HCT116 (cell line): ENCODE measurements at regions not wholly inside any gene's neighbourhood (a gene's known extent, or its start where the extent isn't known, plus 50 kb on each side); places are given as distances from the start of the nearest gene placed in this dataset.

Source experiments
- CEBPB ChIP-seq: IDR thresholded peaks from 2 replicates; pipeline ENCODE4 v1.6.1; 2012; ENCODE audit warnings: low read depth
- EZH2phosphoT487 ChIP-seq: fragments of 200-600 bp; IDR thresholded peaks from 2 replicates; pipeline ENCODE4 v1.6.1; 2018; ENCODE audit warnings: antibody characterized with exemption, borderline replicate concordance
- FOSL1 ChIP-seq: IDR thresholded peaks from 2 replicates; pipeline ENCODE4 v1.6.1; 2012; ENCODE audit warnings: low read depth
- POLR2A ChIP-seq: IDR thresholded peaks from 2 replicates; pipeline ENCODE4 v1.7.0; 2011; ENCODE audit warnings: borderline replicate concordance; ENCODE audit not compliant: insufficient read depth, insufficient read length; ENCODE audit errors: extremely low read depth
- POLR2AphosphoS5 ChIP-seq: IDR thresholded peaks from 2 replicates; pipeline ENCODE4 v1.6.1; 2011; ENCODE audit warnings: mild to moderate bottlenecking, low read depth, low read length, moderate library complexity
- RAD21 ChIP-seq: IDR thresholded peaks from 2 replicates; pipeline ENCODE4 v1.6.1; 2012; ENCODE audit warnings: low read depth, mild to moderate bottlenecking
- SP1 ChIP-seq: IDR thresholded peaks from 2 replicates; pipeline ENCODE4 v1.6.1; 2012; ENCODE audit warnings: low read depth
- YY1 ChIP-seq: IDR thresholded peaks from 2 replicates; pipeline ENCODE4 v1.6.1; 2011; ENCODE audit warnings: low read length, low read depth, moderate library complexity, mild to moderate bottlenecking; ENCODE audit not compliant: insufficient replicate concordance; ENCODE audit errors: extremely low read depth
- ZFX ChIP-seq: fragments of 450-650 bp; IDR thresholded peaks from 2 replicates; pipeline ENCODE4 v1.6.1; 2017
- ZNF274 ChIP-seq: fragments of 200-500 bp; sonication (Bioruptor generic); IDR thresholded peaks from 2 replicates; pipeline ENCODE4 v1.6.1; 2014; ENCODE audit warnings: mild to moderate bottlenecking, low read depth, low read length, inconsistent platforms
- TF ChIP-seq, protein P1 (sequence below), 3 experiments: fragments of 200-600 bp in 1 of 3; sonication (generic) in 1 of 3; IDR thresholded peaks in 2 of 3; conservative IDR thresholded peaks in 1 of 3; 2 replicates each; pipeline ENCODE4 v1.5.1; 2012 to 2017; ENCODE audit warnings: low read depth in 2 of 3, low read length in 2 of 3, antibody characterized with exemption in 1 of 3, borderline replicate concordance in 1 of 3, control low read depth in 1 of 3, mild to moderate bottlenecking in 1 of 3, mixed read lengths in 1 of 3, mixed run types in 1 of 3, moderate library complexity in 1 of 3; ENCODE audit not compliant: insufficient read depth in 1 of 3
- TF ChIP-seq, protein P2 (sequence below): IDR thresholded peaks from 2 replicates; pipeline ENCODE4 v1.6.1; 2011; ENCODE audit warnings: mild to moderate bottlenecking, low read length, moderate library complexity; ENCODE audit not compliant: insufficient replicate concordance; ENCODE audit errors: extremely low read depth
- TF ChIP-seq, protein P3 (sequence below): IDR thresholded peaks from 2 replicates; pipeline ENCODE4 v1.6.1; 2012
- TF ChIP-seq, protein P4 (sequence below): IDR thresholded peaks from 2 replicates; pipeline ENCODE4 v1.6.1; 2012; ENCODE audit warnings: low read depth

DNA sequence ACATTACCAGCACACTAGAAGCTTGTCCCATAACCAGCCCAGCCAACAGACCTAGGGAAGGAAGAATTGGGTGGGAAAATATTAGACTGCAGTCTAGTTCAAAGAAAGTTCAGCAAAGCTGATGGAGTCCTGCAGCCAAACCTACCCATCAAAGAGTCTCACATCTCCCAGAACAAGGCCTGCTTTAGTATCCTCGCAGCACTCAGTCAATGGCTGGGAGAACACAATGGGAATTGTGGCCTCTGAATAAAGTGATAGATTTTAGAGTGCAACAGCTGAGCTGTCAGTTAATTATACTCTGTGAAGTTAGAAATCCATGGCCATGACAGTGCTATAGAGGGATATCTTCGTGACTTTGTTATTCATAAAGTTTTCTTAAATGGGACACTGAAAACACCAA, 207.2 kb upstream of the NAALADL2 start:
- TF ChIP-seq, protein P1, sequence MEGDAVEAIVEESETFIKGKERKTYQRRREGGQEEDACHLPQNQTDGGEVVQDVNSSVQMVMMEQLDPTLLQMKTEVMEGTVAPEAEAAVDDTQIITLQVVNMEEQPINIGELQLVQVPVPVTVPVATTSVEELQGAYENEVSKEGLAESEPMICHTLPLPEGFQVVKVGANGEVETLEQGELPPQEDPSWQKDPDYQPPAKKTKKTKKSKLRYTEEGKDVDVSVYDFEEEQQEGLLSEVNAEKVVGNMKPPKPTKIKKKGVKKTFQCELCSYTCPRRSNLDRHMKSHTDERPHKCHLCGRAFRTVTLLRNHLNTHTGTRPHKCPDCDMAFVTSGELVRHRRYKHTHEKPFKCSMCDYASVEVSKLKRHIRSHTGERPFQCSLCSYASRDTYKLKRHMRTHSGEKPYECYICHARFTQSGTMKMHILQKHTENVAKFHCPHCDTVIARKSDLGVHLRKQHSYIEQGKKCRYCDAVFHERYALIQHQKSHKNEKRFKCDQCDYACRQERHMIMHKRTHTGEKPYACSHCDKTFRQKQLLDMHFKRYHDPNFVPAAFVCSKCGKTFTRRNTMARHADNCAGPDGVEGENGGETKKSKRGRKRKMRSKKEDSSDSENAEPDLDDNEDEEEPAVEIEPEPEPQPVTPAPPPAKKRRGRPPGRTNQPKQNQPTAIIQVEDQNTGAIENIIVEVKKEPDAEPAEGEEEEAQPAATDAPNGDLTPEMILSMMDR (IDR thresholded peaks at IDR 0.05 in 2 of 3, conservative IDR thresholded peaks at IDR 0.05 in 1 of 3; ENCODE audit: borderline replicate concordance in 1 of 3, insufficient read depth in 1 of 3, low read depth in 2 of 3, low read length in 2 of 3) = no peak
- no peak for TF ChIP-seq CEBPB
- no peak for TF ChIP-seq POLR2AphosphoS5
- TF ChIP-seq, protein P2, sequence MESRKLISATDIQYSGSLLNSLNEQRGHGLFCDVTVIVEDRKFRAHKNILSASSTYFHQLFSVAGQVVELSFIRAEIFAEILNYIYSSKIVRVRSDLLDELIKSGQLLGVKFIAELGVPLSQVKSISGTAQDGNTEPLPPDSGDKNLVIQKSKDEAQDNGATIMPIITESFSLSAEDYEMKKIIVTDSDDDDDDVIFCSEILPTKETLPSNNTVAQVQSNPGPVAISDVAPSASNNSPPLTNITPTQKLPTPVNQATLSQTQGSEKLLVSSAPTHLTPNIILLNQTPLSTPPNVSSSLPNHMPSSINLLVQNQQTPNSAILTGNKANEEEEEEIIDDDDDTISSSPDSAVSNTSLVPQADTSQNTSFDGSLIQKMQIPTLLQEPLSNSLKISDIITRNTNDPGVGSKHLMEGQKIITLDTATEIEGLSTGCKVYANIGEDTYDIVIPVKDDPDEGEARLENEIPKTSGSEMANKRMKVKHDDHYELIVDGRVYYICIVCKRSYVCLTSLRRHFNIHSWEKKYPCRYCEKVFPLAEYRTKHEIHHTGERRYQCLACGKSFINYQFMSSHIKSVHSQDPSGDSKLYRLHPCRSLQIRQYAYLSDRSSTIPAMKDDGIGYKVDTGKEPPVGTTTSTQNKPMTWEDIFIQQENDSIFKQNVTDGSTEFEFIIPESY = no peak
- TF ChIP-seq ZNF274 = no peak
- TF ChIP-seq SP1 = no peak
- TF ChIP-seq, protein P3, sequence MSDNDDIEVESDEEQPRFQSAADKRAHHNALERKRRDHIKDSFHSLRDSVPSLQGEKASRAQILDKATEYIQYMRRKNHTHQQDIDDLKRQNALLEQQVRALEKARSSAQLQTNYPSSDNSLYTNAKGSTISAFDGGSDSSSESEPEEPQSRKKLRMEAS = no peak
- no peak for TF ChIP-seq POLR2A
- no peak for TF ChIP-seq EZH2phosphoT487
- TF ChIP-seq ZFX = no peak
- TF ChIP-seq, protein P4, sequence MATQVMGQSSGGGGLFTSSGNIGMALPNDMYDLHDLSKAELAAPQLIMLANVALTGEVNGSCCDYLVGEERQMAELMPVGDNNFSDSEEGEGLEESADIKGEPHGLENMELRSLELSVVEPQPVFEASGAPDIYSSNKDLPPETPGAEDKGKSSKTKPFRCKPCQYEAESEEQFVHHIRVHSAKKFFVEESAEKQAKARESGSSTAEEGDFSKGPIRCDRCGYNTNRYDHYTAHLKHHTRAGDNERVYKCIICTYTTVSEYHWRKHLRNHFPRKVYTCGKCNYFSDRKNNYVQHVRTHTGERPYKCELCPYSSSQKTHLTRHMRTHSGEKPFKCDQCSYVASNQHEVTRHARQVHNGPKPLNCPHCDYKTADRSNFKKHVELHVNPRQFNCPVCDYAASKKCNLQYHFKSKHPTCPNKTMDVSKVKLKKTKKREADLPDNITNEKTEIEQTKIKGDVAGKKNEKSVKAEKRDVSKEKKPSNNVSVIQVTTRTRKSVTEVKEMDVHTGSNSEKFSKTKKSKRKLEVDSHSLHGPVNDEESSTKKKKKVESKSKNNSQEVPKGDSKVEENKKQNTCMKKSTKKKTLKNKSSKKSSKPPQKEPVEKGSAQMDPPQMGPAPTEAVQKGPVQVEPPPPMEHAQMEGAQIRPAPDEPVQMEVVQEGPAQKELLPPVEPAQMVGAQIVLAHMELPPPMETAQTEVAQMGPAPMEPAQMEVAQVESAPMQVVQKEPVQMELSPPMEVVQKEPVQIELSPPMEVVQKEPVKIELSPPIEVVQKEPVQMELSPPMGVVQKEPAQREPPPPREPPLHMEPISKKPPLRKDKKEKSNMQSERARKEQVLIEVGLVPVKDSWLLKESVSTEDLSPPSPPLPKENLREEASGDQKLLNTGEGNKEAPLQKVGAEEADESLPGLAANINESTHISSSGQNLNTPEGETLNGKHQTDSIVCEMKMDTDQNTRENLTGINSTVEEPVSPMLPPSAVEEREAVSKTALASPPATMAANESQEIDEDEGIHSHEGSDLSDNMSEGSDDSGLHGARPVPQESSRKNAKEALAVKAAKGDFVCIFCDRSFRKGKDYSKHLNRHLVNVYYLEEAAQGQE = no peak
- TF ChIP-seq RAD21 = no peak
- no peak for TF ChIP-seq YY1
- no peak for TF ChIP-seq FOSL1
